CD4-positive, alpha-beta T cell treated with Interleukin-17A for 4 hours (primary cell): ENCODE measurements at regions not wholly inside any gene's neighbourhood (a gene's known extent, or its start where the extent isn't known, plus 50 kb on each side); places are given as distances from the start of the nearest gene placed in this dataset.

Experiments used
- DNase-seq: peaks from one replicate; pipeline ENCODE4 v3.0.0-alpha.2; 2020; ENCODE audit warnings: mixed read lengths

DNA sequence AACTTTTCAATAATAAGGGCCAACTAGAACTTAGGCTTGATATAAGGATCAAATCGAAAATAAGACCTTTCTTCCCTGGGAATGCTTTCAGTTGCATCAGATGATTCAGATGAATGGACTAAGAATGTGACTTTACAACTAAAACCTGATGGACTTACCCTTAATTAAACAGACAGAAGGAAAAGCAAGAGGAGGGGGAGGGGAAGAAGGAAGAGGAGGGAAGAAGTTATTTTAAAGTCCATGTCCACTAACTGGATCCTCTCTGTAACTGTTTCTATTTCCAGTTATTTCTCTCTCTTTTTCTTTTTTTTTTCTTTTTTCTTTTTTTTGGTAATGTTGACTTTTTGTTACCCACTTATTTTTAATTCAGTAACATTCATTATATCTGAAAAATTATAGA lies 486.0 kb downstream of the MAFB start:
- no peak for DNase-seq

GRCh38 chr20:40197691-40198090 lies 491.3 kb downstream of the MAFB start:
- no peak for DNase-seq

- no peak for DNase-seq
Observed at GRCh38 chr20:40196846-40197436, 492.1 kb downstream of the MAFB start.

- no peak for DNase-seq
Observed at GRCh38 chr20:40195742-40196141, 493.3 kb downstream of the MAFB start.

GRCh38 chr20:40192529-40192928 lies 496.5 kb downstream of the MAFB start:
- DNase-seq = no peak

DNA sequence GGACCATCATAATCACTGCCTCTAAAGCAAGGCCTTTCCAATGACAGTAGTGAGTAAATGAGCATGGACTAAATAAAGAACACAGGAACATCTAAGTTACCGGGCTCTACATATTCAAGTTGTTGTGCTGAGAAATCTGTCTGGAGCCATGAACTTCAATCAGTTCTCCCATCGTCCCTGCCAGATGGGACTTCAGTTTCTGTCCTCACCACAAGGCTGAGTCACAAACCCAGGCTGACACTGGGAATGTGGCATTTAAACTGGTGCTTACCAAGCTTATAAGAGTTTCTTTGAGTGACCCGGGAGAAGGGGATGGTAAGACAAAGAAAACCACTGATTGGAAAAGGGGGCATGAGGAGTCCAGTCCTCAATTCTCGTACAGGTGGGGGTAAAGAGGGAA lies 497.0 kb downstream of the MAFB start:
- DNase-seq = no peak

DNA sequence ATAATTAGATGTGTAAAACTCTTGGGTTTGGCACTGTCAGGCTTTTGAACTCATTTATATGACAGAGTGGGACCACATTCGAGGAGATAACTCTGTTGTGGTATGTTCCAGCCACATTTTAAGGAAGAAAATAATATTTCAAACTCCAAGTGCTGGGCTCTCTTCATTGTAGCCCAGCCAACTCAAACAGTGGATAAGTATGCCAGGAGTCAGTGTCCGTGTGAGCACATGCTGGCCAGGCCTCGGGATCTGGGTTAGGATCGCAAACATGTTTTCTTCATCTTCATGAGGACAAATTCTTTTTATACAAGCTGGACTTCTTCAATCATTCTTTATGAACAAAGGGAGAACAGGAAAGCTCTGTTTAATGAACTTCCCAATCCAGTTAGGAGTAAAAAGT lies 497.5 kb downstream of the MAFB start:
- no peak for DNase-seq

GRCh38 chr20:40189621-40190020 lies 499.4 kb downstream of the MAFB start:
- no peak for DNase-seq

DNA sequence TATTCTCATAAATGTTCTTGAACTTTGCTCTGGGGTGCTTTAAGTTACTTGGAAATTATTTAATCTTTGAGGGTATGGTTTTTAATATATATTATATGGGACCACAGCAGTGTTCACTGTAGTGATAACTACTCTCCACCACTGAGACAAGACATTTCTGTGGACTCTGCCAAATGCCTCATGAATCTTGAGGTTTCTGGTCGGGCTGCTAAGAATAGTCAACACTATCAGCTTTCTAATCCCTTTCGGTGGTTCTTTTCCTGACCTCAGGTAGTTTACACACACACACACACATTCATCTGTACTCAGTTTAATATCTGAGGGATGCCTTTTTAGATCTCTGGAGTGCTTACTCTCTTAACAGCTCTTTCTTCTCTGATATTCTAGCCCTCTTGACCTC lies 500.7 kb downstream of the MAFB start:
- DNase-seq = no peak

DNA sequence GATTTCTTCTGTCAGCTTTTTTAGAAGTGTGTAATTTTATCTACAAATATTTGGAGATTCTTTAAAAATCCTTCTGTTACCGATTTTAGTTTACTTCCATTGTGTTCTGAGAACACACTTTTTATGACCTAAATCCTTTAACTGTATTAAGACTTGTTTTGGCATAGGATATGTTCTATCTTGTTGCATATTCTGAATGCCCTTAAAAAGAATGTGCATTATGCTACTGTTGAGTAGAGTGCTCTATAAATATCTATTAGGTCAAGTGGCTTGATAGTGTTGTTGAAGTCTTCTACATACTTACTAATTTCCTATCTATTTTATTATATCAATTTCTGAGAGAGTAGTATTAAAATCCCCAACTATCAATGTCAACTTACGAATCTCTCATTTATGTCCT lies 502.2 kb downstream of the MAFB start:
- DNase-seq = no peak

DNA sequence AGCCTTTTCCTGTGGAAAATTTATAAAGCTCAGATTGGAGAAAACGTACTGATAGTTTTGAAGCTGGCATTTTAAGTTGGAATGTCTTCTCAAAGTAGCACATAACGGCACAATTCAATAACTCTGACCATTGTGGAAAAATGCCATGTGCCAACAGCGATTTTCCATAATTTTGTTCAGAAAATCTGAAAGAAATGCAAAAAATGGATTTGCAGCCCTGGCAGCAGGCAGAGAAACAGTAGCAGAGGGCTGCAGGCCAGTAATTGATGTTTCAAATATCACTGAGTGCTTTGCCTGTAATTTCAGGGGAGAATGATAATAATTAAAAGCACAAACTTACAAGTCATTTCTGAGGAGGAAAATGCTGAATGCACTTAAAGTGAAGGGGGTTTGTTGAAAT lies 507.4 kb downstream of the MAFB start:
- DNase-seq = no peak

GRCh38 chr20:40176098-40176841 lies 512.8 kb downstream of the MAFB start:
- DNase-seq = no peak

GRCh38 chr20:40175296-40175695 lies 513.7 kb downstream of the MAFB start:
- no peak for DNase-seq

- DNase-seq = no peak
Observed at GRCh38 chr20:40173872-40174271, 515.2 kb downstream of the MAFB start.

DNA sequence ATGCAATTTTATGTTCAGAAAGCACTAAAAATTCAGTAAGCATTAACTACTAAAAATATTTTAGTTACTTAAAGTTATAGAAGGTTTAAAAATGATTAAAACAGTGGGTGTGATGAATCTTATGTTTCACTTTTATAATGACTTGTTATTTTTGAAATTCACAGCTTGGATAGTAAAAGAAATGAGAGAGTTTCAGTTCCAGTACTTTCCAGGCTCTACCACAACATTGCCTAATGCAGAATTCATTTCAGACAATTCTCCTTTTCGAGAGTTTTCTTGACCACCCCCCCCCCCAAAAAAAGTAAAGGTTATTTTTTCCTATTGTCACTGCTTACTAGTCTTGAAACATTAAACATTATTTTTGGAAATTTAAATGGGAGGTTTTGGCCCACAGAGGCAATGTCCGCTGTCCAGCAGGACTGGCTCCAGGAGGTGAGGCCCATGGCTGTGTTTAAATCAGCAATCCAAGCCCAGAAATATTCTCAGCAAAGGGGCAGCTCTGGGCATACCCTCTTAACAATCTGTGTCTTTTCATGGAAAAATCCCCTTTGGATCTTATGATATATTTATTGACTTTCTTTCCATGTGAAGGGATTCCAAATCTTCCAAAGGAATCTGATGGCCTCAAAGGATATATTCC lies 519.9 kb downstream of the MAFB start:
- DNase-seq = no peak

- no peak for DNase-seq
Observed at GRCh38 chr20:40161391-40161790, 527.6 kb downstream of the MAFB start.

GRCh38 chr20:40160097-40160550 lies 528.9 kb downstream of the MAFB start:
- DNase-seq = no peak

DNA sequence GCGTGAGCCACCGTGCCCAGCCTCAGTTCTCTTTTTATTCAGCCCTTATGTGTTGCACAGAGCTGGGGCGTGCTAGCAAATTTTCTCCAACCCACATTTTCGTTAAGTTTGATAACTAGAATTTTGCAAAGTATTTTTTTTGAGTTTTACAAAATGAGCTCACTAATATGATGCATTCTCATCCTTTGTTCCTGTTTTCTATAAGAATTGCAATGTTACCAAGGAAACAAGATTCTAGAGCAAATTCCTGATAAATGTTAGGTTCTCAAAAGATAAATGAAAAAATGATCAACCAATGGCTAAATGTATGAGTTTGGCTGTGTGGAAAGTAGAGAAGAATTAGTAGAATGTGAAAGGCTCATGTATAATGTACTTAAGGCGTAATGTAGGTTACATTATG lies 529.8 kb downstream of the MAFB start:
- no peak for DNase-seq

DNA sequence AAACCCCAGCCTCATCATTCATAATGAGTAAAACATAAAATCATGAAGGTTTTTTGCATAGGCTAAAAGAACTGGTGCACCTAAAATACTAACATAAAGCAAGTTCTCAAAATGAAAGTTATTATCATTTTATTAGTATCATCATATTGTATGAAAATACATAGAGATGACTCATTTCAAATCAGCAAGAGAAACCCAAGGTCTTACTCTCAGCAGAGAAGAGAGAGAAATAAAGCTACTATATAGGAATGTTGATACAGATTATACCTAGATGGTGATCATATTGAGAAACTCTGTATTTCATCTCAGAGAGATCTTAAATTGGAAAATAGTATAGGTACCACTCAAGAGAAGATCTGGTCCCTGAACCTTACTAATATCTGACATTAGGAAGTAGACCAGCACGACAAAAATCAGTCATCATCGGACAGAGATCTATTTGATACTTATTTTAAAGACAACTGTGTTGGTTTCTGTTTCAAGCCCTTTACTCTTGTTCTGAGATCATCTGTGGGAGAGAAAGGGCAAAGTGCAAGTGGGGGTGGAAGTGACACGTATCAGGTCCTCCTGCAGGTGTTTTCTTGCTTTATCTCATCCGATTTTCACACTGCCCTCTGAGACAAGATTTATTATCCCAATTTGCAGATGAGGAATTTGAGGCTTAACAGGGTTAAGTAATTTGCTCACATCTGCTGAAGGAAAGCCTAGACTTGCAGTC lies 532.3 kb downstream of the MAFB start:
- no peak for DNase-seq

- DNase-seq = no peak
Observed at GRCh38 chr20:40154514-40154913, 534.5 kb downstream of the MAFB start.

GRCh38 chr20:40148886-40149285 lies 540.1 kb downstream of the MAFB start:
- no peak for DNase-seq

- no peak for DNase-seq
Observed at GRCh38 chr20:40146071-40146470, 543.0 kb downstream of the MAFB start.

- DNase-seq = no peak
Observed at GRCh38 chr20:40144581-40144980, 544.5 kb downstream of the MAFB start.

DNA sequence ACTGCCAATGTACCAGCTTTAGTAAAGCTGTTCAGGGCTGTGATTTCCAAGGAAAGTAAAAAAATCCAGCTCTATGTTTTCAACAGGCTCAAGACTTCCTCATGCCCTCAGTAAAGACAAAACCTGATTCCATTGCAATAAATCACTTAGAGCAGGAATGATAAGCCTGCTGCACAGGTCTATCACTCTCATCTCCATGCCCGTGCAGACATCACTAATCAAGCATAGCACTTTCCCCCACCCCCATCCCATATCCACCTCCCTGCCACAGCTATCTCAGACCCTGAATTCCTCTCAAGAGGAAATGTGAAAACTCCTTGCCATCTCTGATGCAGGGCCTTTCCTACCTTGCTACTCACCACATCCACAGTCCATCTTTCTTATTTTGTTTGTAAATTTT lies 554.9 kb downstream of the MAFB start:
- no peak for DNase-seq
